Stimulated activated naive B cell treated with anti-CD40 and anti-IgM and Interleukin-4, amounts not matched to agents 10 μg/mL and 1 μg/mL and 100 μg/mL, for 72 hours (primary cell): ENCODE measurements at regions not wholly inside any gene's neighbourhood (a gene's known extent, or its start where the extent isn't known, plus 50 kb on each side); places are given as distances from the start of the nearest gene placed in this dataset.
"Not testable (repeated sequence)": the region's sequence is repeated elsewhere in the genome, so short reads cannot be mapped to it uniquely, and the experiment has no call there.

Experiments used
- ATAC-seq, 2 donors: fragments of 150-1000 bp; cut with Tn5 transposase; replicated peaks; 2 replicates each; pipeline ENCODE4 v1.10.0; 2021; ENCODE audit warnings: moderate library complexity in 1 of 2
- DNase-seq: peaks from one replicate; pipeline ENCODE4 v3.0.0; 2021
- H3K27ac Mint-ChIP-seq: one replicate; pipeline ENCODE4 v1.8.0; 2022; ENCODE audit warnings: mild to moderate bottlenecking, mixed read lengths
- H3K27me3 Mint-ChIP-seq, 2 donors: one replicate each; pipeline ENCODE4 v1.8.0; 2022; ENCODE audit warnings: mixed read lengths in 2 of 2
- H3K36me3 Mint-ChIP-seq, 2 donors: one replicate each; pipeline ENCODE4 v1.8.0; 2022; ENCODE audit warnings: mixed read lengths in 2 of 2, mild to moderate bottlenecking in 1 of 2
- H3K4me1 Mint-ChIP-seq, 2 donors: one replicate each; pipeline ENCODE4 v1.8.0; 2022; ENCODE audit warnings: mixed read lengths in 2 of 2, mild to moderate bottlenecking in 1 of 2
- H3K4me3 Mint-ChIP-seq, 2 donors: one replicate each; pipeline ENCODE4 v1.8.0; 2022; ENCODE audit warnings: mild to moderate bottlenecking in 2 of 2, mixed read lengths in 2 of 2, moderate library complexity in 1 of 2
- H3K9me3 Mint-ChIP-seq, 2 donors: one replicate each; pipeline ENCODE4 v1.8.0; 2022; ENCODE audit warnings: mixed read lengths in 2 of 2, mild to moderate bottlenecking in 1 of 2

DNA sequence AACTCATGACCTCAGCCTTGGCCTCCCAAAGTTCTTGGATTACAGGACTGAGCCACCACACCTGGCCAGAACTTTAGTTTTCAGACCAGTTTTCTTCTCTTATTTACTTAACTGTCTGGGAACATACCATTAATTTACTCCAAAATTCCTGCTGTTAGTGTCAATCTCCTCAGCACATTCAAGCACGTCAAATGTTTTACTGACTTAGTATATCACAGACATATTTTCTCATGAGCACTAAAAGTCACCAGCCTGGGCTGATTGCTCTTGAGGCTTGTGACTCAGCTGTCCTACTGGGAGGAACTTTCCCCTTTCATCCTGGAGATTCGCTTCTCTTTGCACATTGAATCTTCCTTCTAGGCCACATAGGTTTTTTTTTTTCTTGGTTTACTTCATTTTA lies 109.6 kb downstream of the PCDH18 start:
- no peaks in the 10 kb centered on the region for H3K4me1 Mint-ChIP-seq
- H3K27me3 Mint-ChIP-seq: no peaks in the 10 kb centered on the region
- no peak overlapping the region for H3K4me3 Mint-ChIP-seq
- H3K9me3 Mint-ChIP-seq: peaks cover 3 to 7% of the 10 kb centered on the region in 2 donors
- no peak overlapping the region for H3K27ac Mint-ChIP-seq
- DNase-seq (no peak), ATAC-seq (no peak)
- H3K36me3 Mint-ChIP-seq: no peaks in the 10 kb centered on the region

DNA sequence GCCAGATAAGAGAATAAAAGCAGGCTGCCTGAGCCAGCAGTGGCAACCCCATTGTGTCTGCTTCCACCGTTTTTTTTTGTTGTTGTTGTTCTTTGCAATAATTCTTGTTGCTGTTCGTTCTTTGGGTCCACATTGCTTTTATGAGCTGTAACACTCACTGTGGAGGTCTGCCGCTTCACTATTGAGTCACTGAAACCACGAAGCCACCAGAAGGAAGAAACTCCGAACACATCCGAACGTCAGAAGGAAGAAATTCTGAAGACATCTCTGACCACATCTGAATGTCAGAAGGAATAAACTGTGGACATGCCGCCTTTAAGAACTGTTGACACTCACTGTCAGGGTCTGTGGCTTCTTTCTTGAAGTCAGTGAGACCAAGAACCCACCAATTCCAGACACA lies 110.5 kb downstream of the PCDH18 start:
- Mint-ChIP-seq H3K36me3 (no peaks in the 10 kb centered on the region), H3K27ac (no peak overlapping the region), H3K27me3 (no peaks in the 10 kb centered on the region), H3K4me3 (no peak overlapping the region), H3K4me1 (no peaks in the 10 kb centered on the region), H3K9me3 (peaks cover 3 to 9% of the 10 kb centered on the region in 2 donors)
- ATAC-seq (no peak), DNase-seq (no peak)

DNA sequence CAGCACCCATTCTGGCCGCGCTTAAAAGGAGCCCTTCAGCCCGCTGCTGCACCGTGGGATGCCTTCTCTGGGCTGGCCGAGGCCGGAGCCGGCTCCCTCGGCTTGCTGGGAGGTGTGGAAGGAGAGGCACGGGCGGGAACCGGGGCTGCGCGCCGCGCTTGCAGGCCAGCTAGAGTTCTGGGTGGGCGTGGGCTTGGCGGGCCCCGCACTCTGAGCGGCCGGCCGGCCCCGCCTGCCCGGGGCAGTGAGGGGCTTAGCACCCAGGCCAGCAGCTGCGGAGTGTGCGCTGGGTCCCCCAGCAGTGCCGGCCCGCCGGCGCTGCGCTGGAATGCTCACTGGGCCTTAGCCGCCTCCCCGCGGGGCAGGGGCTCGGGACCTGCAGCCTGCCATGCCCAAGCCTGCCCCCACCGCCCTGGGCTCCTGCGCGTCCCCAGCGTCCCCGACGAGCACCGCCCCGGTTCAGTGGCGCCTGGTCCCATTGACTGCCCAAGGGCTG lies 111.3 kb downstream of the PCDH18 start:
- no peaks in the 10 kb centered on the region for H3K27me3 Mint-ChIP-seq
- H3K36me3 Mint-ChIP-seq: no peaks in the 10 kb centered on the region
- ATAC-seq (no peak), DNase-seq (no peak)
- no peaks in the 10 kb centered on the region for H3K4me1 Mint-ChIP-seq
- no peak overlapping the region for H3K4me3 Mint-ChIP-seq
- no peak overlapping the region for H3K27ac Mint-ChIP-seq
- peaks cover 3 to 9% of the 10 kb centered on the region in 2 donors for H3K9me3 Mint-ChIP-seq

DNA sequence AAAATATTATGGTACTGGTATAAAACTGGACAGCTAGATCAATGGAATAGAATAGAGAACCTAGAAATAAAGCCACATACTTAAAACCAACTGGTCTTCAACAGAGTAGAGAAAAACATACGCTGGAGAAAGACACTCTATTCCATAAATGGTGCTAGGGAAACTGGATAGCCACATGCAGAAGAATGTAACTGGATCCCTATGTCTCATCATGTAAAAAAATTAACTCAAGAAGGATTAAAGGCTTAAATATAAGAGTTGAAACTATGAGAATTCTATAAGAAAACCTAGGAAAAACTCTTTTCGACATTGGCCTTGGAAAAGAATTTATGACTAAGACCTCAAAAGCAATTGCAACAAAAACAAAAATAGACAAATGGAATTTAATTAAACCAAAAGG lies 114.6 kb downstream of the PCDH18 start:
- Mint-ChIP-seq H3K36me3 (no peaks in the 10 kb centered on the region), H3K9me3 (peaks cover 3 to 8% of the 10 kb centered on the region in 2 donors), H3K27ac (no peak overlapping the region), H3K4me3 (no peak overlapping the region), H3K4me1 (no peaks in the 10 kb centered on the region), H3K27me3 (no peaks in the 10 kb centered on the region)
- no peak for DNase-seq
- ATAC-seq: no peak

DNA sequence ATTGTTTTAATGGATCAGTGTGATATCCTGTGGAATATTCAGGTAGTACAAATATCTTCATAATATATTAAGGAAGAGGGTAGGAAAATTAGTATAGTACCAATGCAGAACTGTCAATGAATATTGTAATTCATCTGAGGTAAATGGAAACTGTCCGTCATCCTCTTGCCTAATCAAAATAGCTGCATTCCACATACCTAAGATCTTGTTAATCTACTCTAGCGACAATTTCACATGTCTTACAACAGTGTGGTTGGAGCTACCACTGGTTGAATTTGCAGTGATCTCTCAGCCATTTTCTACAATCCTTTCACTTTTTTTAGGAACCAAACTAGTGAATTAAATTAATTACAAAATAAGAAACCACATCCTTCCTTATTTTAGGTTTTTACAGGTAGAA lies 117.5 kb downstream of the PCDH18 start:
- ATAC-seq (no peak), DNase-seq (no peak)
- Mint-ChIP-seq H3K4me1 (no peaks in the 10 kb centered on the region), H3K27me3 (no peaks in the 10 kb centered on the region), H3K9me3 (peaks cover 3 to 5% of the 10 kb centered on the region in 2 donors), H3K36me3 (no peaks in the 10 kb centered on the region), H3K4me3 (no peak overlapping the region), H3K27ac (no peak overlapping the region)

DNA sequence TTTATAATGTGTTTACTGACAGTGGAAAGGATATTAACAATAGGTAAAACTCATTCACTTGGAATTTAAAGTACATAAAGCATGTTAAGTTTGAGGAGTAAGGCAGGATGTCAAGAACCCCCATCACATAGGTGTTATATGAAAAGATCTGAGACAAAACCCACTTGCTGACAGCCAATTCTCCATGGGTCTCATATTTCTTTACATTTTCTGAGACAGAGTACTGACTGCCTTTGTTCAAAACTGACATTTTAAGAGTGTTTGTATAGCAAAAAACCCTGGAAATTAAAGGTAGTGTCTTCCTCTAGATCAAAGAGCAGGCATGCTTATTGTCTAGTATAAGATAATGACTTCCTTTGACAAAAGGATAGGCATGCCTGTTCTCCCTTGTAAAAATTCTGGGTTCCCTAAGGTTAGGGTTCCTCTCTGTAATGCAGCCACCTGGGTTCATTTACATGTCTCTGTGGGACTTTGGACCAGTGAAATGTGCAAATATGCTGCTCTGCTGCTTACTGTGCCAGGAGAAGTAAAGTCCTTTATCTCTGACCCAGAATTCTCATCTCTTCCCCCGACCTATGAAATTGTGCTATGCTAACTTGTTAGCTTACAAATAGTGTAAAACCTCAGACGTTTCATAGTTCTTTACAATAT lies 123.6 kb downstream of the PCDH18 start:
- DNase-seq: no peak
- H3K4me3 Mint-ChIP-seq: no peak overlapping the region
- no peaks in the 10 kb centered on the region for H3K36me3 Mint-ChIP-seq
- ATAC-seq: no peak
- peaks cover 1 to 4% of the 10 kb centered on the region in 2 donors for H3K9me3 Mint-ChIP-seq
- no peak overlapping the region for H3K27ac Mint-ChIP-seq
- H3K4me1 Mint-ChIP-seq: no peaks in the 10 kb centered on the region
- H3K27me3 Mint-ChIP-seq: no peaks in the 10 kb centered on the region

DNA sequence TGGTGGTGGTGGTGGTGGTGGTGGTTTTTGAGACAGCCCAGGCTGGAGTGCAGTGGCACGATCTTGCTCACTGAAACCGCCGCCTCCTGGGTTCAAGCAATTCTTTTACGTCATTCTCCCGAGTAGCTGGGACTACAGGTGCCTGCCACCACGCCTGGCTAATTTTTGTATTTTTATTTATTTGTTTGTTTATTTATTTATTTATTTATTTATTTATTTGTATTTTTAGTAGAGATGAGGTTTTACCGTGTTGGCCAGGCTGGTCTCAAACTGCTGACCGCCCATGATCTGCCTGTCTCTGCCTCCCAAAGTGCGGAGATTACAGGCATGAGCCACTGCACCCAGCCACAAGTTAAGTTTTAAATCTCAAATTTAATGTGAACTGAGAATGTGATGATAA lies 126.5 kb downstream of the PCDH18 start:
- H3K27ac Mint-ChIP-seq, H3K27me3 Mint-ChIP-seq, H3K36me3 Mint-ChIP-seq, H3K9me3 Mint-ChIP-seq, ATAC-seq, H3K4me3 Mint-ChIP-seq, H3K4me1 Mint-ChIP-seq, DNase-seq: not testable (repeated sequence)

DNA sequence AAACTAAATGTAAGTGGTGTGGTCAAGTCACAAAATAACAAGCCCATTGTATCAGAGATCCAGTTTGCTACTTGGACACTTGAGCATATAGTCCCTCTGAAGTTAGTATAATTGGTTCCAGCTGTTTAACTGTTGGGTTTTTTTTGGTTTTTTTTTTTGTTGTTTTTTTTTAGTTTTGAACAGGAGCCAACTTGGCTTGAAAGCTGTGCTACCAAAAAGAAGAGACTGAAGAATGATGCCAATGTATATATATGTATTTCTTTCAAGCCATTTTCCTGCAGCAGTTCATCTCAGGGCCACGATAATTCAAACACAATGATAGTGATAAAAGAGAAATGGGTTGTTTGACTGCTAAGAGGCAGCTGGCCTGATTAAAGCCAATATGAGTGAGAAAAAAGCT lies 138.3 kb downstream of the PCDH18 start:
- no peaks in the 10 kb centered on the region for H3K27me3 Mint-ChIP-seq
- no peaks in the 10 kb centered on the region for H3K36me3 Mint-ChIP-seq
- DNase-seq (no peak), ATAC-seq (no peak)
- H3K4me1 Mint-ChIP-seq: no peaks in the 10 kb centered on the region
- H3K27ac Mint-ChIP-seq: no peak overlapping the region
- no peak overlapping the region for H3K4me3 Mint-ChIP-seq
- H3K9me3 Mint-ChIP-seq: no peaks in the 10 kb centered on the region

DNA sequence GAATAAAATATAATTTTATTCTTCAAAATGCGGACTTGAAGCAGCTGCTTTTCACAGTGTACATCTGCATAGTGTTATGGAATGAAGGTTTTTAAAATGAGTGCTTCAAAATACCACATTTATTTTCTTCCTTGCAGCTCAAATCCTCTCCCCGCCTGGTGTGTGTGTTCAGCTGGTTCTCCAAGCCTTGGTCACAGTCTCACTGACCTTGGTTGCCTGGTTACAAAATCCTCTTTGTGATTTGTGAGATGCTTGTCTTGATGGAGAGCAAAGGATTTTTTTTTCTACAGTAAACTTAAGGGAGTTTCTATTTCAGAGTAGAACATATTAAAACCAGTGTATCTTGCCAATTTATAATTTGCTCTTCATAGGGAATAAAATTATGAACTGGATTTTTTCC lies 139.2 kb downstream of the PCDH18 start:
- no peaks in the 10 kb centered on the region for H3K9me3 Mint-ChIP-seq
- H3K4me1 Mint-ChIP-seq: no peaks in the 10 kb centered on the region
- no peaks in the 10 kb centered on the region for H3K27me3 Mint-ChIP-seq
- ATAC-seq (no peak), DNase-seq (no peak)
- no peak overlapping the region for H3K4me3 Mint-ChIP-seq
- no peaks in the 10 kb centered on the region for H3K36me3 Mint-ChIP-seq
- no peak overlapping the region for H3K27ac Mint-ChIP-seq

DNA sequence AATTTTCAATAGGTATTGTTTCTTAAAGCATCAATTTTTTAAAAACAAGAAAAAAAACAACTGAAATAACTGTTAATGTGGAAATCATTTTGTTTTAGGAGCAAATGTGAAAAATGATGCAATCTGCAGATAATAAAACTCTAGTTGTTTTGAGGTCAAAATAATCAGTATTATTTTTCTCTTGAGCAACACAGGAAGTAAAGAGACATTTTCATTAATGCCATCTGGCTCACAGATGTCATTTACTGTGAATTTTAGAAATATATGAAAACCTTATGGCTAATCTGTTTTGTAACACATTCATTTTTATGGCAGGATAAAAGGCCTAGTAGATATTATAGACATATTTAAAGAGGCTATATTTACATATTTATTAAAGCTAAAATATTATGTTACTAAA lies 141.6 kb downstream of the PCDH18 start:
- no peak overlapping the region for H3K27ac Mint-ChIP-seq
- H3K4me3 Mint-ChIP-seq: no peak overlapping the region
- H3K27me3 Mint-ChIP-seq: no peaks in the 10 kb centered on the region
- no peak for ATAC-seq
- H3K36me3 Mint-ChIP-seq: no peaks in the 10 kb centered on the region
- no peaks in the 10 kb centered on the region for H3K4me1 Mint-ChIP-seq
- DNase-seq: no peak
- H3K9me3 Mint-ChIP-seq: no peaks in the 10 kb centered on the region

DNA sequence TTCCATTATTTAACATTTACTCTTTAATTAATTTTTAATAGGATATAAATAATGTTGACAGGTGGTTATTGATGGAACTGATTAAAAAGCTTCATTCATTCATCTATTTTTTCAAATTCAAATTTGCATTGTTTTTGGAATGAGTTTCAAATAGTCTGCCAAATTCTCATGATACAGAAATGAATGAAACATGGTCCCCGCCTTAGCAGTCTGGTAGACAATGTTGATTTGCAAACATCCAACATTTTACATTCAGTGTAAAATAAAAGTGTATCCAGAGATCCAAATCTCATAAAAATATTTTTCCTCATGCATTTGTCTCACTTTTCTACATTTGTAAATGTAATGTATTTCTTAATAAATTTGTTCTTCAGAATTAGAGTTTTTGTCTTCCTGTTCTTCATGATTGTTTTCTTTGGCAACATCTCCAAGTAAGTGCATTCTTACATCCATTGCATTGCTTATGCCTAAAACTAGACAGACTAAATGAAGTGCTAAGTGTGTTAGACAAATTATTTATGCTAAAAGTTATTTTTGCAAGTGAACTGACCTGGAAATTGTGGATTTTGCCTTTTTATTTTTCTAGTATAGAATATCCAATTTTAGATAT lies 142.3 kb downstream of the PCDH18 start:
- Mint-ChIP-seq H3K36me3 (no peaks in the 10 kb centered on the region), H3K9me3 (no peaks in the 10 kb centered on the region), H3K4me1 (no peaks in the 10 kb centered on the region), H3K4me3 (no peak overlapping the region), H3K27me3 (no peaks in the 10 kb centered on the region), H3K27ac (no peak overlapping the region)
- DNase-seq: no peak
- ATAC-seq: no peak

DNA sequence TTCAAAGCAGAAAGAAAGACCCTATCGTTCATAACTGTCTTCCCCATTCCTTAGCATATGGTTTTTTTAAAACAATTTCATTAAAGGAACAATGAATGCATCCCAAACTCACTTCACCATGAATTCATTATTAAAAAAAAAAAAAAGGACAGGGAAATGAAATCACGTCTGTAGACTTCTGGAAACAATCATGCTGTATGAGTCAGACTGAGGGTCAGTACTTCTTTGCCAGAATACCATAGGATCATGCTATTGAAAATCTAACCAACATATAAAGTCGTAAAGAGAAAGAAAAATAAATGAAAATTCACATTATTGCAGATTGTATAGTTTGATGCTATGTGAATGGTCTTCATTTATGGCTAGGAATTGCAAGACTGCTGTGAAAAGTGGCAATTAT lies 144.4 kb downstream of the PCDH18 start:
- ATAC-seq (no peak), DNase-seq (no peak)
- H3K4me3 Mint-ChIP-seq: no peak overlapping the region
- H3K36me3 Mint-ChIP-seq: no peaks in the 10 kb centered on the region
- H3K9me3 Mint-ChIP-seq: peaks cover 0 to 4% of the 10 kb centered on the region in 2 donors
- no peaks in the 10 kb centered on the region for H3K27me3 Mint-ChIP-seq
- no peaks in the 10 kb centered on the region for H3K4me1 Mint-ChIP-seq
- no peak overlapping the region for H3K27ac Mint-ChIP-seq

DNA sequence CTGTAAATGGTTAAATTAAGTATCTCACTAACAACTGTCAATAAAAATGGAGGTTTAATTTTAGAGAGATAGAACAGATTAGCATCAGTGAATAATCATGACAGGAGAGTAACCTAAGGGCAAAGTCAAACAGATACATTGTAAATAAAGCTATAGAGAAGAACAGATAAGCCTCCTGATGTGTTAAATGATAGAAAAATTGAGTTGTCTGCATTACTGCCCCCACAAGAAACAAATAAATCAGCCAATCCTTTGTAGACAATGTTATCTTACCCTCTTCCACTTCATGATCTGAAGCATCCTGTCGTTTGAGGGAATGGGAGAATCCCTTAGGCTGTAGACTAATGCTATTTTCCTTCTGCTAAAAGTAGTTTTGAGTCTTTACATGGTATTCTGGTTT lies 147.8 kb downstream of the PCDH18 start:
- DNase-seq: no peak
- peaks cover 0 to 4% of the 10 kb centered on the region in 2 donors for H3K9me3 Mint-ChIP-seq
- no peaks in the 10 kb centered on the region for H3K4me1 Mint-ChIP-seq
- H3K27ac Mint-ChIP-seq: no peak overlapping the region
- no peaks in the 10 kb centered on the region for H3K27me3 Mint-ChIP-seq
- no peak for ATAC-seq
- no peak overlapping the region for H3K4me3 Mint-ChIP-seq
- H3K36me3 Mint-ChIP-seq: no peaks in the 10 kb centered on the region

DNA sequence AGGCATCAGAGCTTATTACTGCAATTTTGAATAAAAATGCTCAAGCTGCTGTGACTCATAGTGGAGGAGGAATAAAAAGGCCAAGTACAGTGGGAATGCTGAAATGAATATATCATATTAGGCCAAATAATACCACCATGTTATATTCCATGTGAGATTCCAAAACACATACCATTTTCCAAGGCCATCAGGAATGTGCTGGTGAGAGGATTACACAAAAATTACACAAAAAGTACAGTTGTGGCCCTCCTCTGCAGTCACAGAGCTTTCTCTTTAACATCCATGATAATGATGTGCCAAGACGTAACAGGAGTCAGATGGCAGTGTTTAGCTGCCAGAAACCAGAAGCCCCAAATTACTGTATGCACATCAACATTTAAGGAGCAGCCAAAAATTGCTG lies 153.5 kb downstream of the PCDH18 start:
- H3K4me3 Mint-ChIP-seq: no peak overlapping the region
- no peaks in the 10 kb centered on the region for H3K4me1 Mint-ChIP-seq
- H3K27me3 Mint-ChIP-seq: no peaks in the 10 kb centered on the region
- H3K27ac Mint-ChIP-seq: no peak overlapping the region
- DNase-seq: no peak
- ATAC-seq: no peak
- H3K9me3 Mint-ChIP-seq: peaks cover 0 to 4% of the 10 kb centered on the region in 2 donors
- no peaks in the 10 kb centered on the region for H3K36me3 Mint-ChIP-seq

DNA sequence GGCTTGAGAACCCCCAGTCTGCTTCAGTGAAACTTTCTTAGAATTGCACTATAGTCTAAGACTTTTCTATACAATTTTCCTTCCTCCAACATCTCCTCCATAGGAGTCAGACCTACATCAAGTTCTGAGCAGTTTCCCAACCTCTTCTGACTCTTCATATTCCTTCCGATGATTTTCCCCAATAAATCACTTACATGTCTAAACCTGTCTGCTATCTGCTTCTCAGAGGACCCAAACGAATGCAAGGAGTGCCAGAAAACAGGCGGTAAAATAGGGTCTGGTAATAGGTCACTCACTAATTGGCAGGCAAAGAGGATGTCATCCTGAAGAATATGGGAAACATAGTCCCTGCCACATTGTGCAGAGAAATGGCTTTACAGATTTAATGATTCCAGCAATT lies 153.9 kb downstream of the PCDH18 start:
- ATAC-seq: no peak
- no peak overlapping the region for H3K4me3 Mint-ChIP-seq
- no peaks in the 10 kb centered on the region for H3K36me3 Mint-ChIP-seq
- H3K27ac Mint-ChIP-seq: no peak overlapping the region
- H3K9me3 Mint-ChIP-seq: peaks cover 0 to 3% of the 10 kb centered on the region in 2 donors
- no peaks in the 10 kb centered on the region for H3K27me3 Mint-ChIP-seq
- no peaks in the 10 kb centered on the region for H3K4me1 Mint-ChIP-seq
- DNase-seq: no peak
